Esophagus muscularis mucosa (tissue), 3 donors: ENCODE measurements at regions not wholly inside any gene's neighbourhood (a gene's known extent, or its start where the extent isn't known, plus 50 kb on each side); places are given as distances from the start of the nearest gene placed in this dataset.

Experiments
- CTCF ChIP-seq, 3 experiments: fragments of 200-600 bp in 2 of 3; fragments of 450-650 bp in 1 of 3; sonication (generic) in 2 of 3; IDR thresholded peaks; one replicate each; pipeline ENCODE4 v1.5.1; 2017 to 2019; ENCODE audit warnings: antibody characterized with exemption in 3 of 3, mild to moderate bottlenecking in 2 of 3, moderate library complexity in 1 of 3
- POLR2A ChIP-seq: fragments of 450-650 bp; IDR thresholded peaks from one replicate; pipeline ENCODE4 v1.6.1; 2017; ENCODE audit warnings: antibody characterized with exemption, moderate library complexity, mild to moderate bottlenecking, low read depth

GRCh38 chr16:24646646-24646995, 82.8 kb upstream of the TNRC6A start:
- TF ChIP-seq CTCF (IDR thresholded peaks at IDR 0.05) (no peak), POLR2A (no peak)
